ENCODE measurements at regions not wholly inside any gene's neighbourhood (a gene's known extent, or its start where the extent isn't known, plus 50 kb on each side); places are given as distances from the start of the nearest gene placed in this dataset.

- TF ChIP-seq CTCF (IDR thresholded peaks at IDR 0.05) (no peak), POLR2AphosphoS5 (IDR thresholded peaks at IDR 0.05) (peak; percentile 47)
- 0 to 12% methylated on average over 2 of the region's 2 CpGs for WGBS, 2 donors (ENCODE audit: low coverage in 1 of 2)
- no peak overlapping the region for H3K4me3 ChIP-seq
- H3K36me3 ChIP-seq, result no peaks in the 10 kb centered on the region
- H3K27me3 ChIP-seq, result no peaks in the 10 kb centered on the region
- H3K27ac ChIP-seq, result no peak overlapping the region
- peak; percentile 78 for ATAC-seq
- peaks cover 0 to 4% (median 0%) of the 10 kb centered on the region in 3 donors for H3K4me1 ChIP-seq
- no peaks in the 10 kb centered on the region for H3K9me3 ChIP-seq
Observed at GRCh38 chr16:72317446-72317845, 145.5 kb upstream of the PMFBP1 start.

- Histone ChIP-seq H3K27ac (no peak overlapping the region), H3K9me3 (peaks cover 0 to 7% (median 0%) of the 10 kb centered on the region in 3 donors), H3K4me3 (no peak overlapping the region), H3K27me3 (no peaks in the 10 kb centered on the region), H3K4me1 (peaks cover 0 to 4% (median 0%) of the 10 kb centered on the region in 3 donors), H3K36me3 (no peaks in the 10 kb centered on the region)
- WGBS, 2 donors (ENCODE audit: low coverage in 1 of 2), result 67 to 70% methylated on average over 2 of the region's 2 CpGs
- ATAC-seq, result no peak
- TF ChIP-seq POLR2AphosphoS5 (IDR thresholded peaks at IDR 0.05) (no peak), CTCF (IDR thresholded peaks at IDR 0.05) (no peak), EP300 (IDR thresholded peaks at IDR 0.05) (no peak), POLR2A (IDR thresholded peaks at IDR 0.05) (no peak)
Observed at GRCh38 chr16:72313903-72314302, 141.9 kb upstream of the PMFBP1 start.

GRCh38 chr16:72312828-72313227, 140.9 kb upstream of the PMFBP1 start:
- TF ChIP-seq POLR2AphosphoS5 (IDR thresholded peaks at IDR 0.05), result no peak
- no peak for TF ChIP-seq POLR2A (IDR thresholded peaks at IDR 0.05)
- TF ChIP-seq CTCF (IDR thresholded peaks at IDR 0.05), result no peak
- no peak for TF ChIP-seq EP300 (IDR thresholded peaks at IDR 0.05)
- 33 to 38% methylated on average over 1 to 4 of the region's 4 CpGs for WGBS, 2 donors (ENCODE audit: low coverage in 1 of 2)

GRCh38 chr16:72311426-72311825, 139.5 kb upstream of the PMFBP1 start:
- Histone ChIP-seq H3K4me3 (no peak overlapping the region), H3K4me1 (peaks cover 0 to under 1% (median 0%) of the 10 kb centered on the region in 3 donors), H3K27ac (no peak overlapping the region), H3K36me3 (no peaks in the 10 kb centered on the region), H3K9me3 (peaks cover 0 to 20% (median 0%) of the 10 kb centered on the region in 3 donors), H3K27me3 (no peaks in the 10 kb centered on the region)
- 65 to 96% methylated on average over 2 of the region's 2 CpGs for WGBS, 2 donors (ENCODE audit: low coverage in 1 of 2)
- no peak for ATAC-seq
- TF ChIP-seq POLR2A (IDR thresholded peaks at IDR 0.05), result no peak
- no peak for TF ChIP-seq CTCF (IDR thresholded peaks at IDR 0.05)
- no peak for TF ChIP-seq POLR2AphosphoS5 (IDR thresholded peaks at IDR 0.05)
- no peak for TF ChIP-seq EP300 (IDR thresholded peaks at IDR 0.05)

More at GRCh38 chr16:72312828-72313227, 140.9 kb upstream of the PMFBP1 start:
- Histone ChIP-seq H3K27me3 (no peaks in the 10 kb centered on the region), H3K4me1 (peaks cover 0 to 4% (median 0%) of the 10 kb centered on the region in 3 donors), H3K27ac (no peak overlapping the region), H3K4me3 (no peak overlapping the region), H3K36me3 (no peaks in the 10 kb centered on the region), H3K9me3 (peaks cover 0 to 18% (median 0%) of the 10 kb centered on the region in 3 donors)
- ATAC-seq, result no peak

- TF ChIP-seq CTCF (IDR thresholded peaks at IDR 0.05), result no peak
- TF ChIP-seq POLR2A (IDR thresholded peaks at IDR 0.05), result no peak
- TF ChIP-seq POLR2AphosphoS5 (IDR thresholded peaks at IDR 0.05), result no peak
- Histone ChIP-seq H3K27me3 (no peaks in the 10 kb centered on the region), H3K4me3 (no peak overlapping the region), H3K4me1 (no peaks in the 10 kb centered on the region), H3K36me3 (no peaks in the 10 kb centered on the region), H3K9me3 (peaks cover 0 to 20% (median 0%) of the 10 kb centered on the region in 3 donors), H3K27ac (no peak overlapping the region)
- ATAC-seq, result no peak
- 85 to 89% methylated on average over 3 to 4 of the region's 4 CpGs for WGBS, 2 donors (ENCODE audit: low coverage in 1 of 2)
Observed at GRCh38 chr16:72309001-72309400, 137.0 kb upstream of the PMFBP1 start.
